ENCODE measurements at regions not wholly inside any gene's neighbourhood (a gene's known extent, or its start where the extent isn't known, plus 50 kb on each side); places are given as distances from the start of the nearest gene placed in this dataset.
"Not testable (repeated sequence)": the region's sequence is repeated elsewhere in the genome, so short reads cannot be mapped to it uniquely, and the experiment has no call there.

DNA sequence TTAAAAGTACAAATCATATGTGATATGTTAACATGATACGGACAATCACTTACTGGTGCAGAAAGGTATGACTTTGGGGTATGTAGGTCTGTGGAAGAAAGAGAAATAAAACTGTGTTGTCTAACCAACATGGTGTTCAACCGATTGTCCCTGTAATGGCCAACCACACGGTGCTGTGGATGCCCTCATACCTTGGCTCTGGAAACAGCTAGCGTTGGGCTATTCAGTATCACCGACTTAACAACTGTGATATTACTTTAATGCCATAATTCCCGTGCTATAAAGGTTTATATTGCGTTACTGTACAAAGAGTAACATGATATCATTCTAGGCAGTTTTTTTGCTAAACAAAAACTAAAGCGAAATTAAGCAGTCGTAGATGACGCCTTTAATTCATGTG lies 448.3 kb downstream of the EFNB2 start:
- DNase-seq: no peak

DNA sequence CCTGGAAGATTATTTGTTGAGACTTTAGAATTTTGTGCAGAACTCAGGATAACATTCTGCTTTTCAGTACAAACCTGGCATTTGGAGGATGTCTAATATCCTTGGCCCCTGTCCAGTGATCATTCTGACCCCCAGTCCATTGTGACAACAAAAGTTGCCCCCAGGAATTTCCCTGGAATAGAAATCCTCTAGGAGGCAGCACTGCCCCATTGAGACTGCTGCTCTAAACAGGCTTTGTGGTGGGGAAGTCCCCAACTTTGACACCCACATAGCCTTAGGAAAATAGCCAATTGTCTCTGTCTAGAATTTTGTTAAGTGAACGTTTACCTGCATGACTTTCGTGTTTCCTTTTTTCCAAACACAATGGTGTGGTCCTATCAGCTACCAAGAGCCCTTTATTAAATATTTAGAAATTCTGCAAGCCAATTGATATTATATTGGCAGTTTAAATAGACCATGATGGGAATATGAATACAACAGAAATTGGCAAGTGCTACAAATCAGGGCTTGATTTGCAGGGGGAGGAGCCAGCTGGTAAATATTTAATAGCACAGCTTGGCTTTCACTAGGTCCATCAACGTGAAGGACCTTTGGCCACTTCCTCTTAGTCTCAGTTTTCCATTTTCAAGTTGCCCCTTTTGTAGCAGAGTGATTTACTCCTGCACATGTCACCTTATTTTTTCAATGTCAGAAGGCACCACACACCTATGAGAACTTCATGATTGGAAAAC lies 451.7 kb downstream of the EFNB2 start:
- DNase-seq: no peak

DNA sequence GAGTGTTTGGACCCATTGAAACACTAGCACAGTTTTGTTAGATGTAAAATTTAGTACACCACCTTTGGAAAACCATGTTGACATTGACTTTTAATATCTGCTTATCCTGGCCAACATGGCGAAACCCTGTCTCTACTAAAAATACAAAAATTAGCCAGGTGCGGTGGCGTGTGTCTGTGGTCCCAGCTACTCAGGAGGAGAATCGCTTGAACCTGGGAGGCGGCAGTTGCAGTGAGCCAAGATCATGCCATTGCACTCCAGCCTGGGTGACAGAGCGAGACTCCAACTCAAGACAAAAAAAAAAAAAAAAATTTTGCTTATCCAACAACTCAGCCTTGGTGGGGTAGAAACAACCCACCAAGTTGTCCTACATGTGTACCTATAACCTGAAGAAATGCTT lies 454.2 kb downstream of the EFNB2 start:
- not testable (repeated sequence) for DNase-seq

DNA sequence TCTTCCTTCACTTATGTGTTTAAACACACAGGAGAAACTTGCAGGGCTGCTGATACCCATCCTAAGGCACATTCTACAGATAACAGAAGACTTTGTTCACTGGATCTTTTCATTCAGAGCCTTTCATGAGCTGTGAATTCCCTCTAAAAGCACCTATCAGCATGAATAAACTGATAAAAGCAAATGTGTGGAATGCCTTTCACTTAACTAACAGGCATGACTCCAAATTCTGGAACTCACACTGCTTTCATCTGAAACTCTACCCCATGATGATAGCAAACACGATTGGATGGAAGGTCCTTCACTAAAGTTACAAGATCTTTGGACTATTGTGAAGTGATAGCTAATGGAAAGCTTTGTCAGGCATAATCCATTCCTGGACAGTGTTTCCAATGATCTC lies 457.3 kb downstream of the EFNB2 start:
- no peak for DNase-seq

DNA sequence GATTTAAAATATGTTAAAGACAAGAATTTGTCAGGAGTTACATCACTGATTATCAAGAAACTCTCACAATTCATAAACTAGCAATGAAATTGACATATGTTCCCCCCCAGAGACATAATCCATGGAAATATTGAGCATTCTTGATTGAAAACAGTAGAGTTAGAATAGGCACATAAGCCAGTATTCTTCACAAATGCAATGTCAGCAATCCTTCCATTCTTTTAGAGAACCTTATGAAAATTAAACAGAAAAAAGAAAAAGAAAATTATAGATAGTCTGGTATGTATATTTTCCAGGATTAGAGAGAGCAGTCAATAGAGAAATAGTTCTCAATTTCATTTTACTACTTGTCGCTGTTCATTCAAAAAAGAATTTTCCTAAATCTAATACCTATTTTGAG lies 458.4 kb downstream of the EFNB2 start:
- no peak for DNase-seq

DNA sequence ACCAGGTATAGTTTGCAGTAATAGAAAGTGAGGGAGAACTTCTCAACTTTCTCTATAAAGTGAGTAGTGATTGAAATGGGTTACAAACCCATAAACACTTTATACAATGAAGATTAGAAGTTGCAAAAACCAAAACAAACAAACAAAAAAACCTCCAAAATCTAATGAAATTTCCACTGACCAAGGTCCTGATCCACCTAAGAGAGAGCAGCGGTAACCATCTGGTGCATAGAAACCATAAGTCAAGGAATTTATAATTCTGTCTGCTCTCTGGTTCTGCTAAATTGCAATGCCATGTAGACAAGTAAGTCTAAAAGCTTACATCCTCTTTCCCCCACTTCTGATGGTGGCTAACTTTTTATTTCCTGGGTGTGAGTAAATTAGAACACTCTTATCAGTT lies 463.4 kb downstream of the EFNB2 start:
- no peak for DNase-seq

DNA sequence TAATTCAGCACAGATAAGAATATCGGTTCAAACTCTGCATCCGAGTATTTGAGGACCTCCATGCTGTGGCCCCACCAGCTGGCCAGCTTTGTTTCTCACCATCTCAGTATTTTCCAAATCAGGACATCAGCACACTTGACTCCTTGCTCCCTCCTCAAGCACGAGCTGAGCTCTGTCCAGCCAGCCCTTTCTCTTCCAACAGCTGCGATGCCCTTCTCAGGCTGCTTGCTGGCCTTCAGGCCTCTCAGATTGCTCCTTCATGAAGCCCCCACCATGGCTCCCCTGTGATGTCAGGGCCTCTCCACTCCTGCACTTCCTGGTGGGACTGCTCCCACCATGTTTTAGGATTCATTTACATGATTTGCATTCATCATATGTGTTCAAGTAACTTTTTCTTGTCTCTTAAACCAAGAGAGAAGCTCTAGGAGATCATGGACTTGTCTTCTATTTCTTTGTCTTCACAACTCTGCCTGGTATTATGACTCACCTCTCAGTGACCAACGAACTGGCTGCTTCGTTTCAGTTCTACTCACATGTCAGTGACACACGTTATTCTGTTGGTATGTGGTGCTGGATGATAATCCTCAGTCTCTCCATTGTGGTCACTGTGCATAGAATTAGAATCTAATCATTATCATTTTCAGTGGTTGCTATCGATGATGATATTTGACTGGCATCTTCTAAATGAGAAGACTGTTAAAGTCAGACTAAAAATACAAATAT lies 471.7 kb downstream of the EFNB2 start:
- no peak for DNase-seq

DNA sequence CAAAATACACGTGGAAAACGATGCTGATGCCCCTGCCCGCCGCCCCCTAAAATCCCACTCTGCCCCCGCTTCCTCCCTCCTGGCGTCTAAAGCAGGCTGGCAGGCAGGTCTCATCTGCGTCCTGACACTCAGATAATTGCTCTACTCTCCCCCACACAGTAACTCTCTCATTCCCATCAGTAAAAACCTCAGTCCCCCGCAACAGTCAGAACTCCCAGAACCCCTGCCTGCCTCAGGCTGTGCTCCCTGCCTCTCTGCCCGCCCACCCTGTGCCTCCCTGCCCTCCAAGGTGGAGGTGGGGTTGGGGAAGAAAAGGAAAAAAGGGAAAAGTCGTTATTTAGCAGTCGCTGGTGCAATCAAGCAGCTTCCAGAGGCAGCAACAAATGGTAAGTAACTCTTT lies 473.7 kb downstream of the EFNB2 start:
- DNase-seq: no peak

DNA sequence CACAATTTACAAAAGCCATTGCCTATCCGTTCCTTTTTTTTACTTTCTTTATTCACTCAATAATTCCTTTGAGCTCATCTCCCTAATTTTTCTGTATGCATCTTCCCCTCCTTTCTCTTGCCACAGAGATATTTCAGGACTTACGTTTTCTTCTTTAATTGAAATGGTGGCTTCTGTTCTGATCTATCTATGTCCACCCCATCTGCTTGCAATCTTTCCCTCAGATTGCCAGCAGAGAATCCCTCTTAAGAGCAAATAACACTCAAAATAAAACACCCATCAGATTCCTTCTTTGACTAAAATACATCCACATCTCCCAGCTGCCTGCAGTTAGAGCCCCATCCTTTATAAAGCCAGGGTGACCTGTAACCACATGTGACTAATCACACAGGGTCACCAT lies 478.6 kb downstream of the EFNB2 start:
- no peak for DNase-seq

DNA sequence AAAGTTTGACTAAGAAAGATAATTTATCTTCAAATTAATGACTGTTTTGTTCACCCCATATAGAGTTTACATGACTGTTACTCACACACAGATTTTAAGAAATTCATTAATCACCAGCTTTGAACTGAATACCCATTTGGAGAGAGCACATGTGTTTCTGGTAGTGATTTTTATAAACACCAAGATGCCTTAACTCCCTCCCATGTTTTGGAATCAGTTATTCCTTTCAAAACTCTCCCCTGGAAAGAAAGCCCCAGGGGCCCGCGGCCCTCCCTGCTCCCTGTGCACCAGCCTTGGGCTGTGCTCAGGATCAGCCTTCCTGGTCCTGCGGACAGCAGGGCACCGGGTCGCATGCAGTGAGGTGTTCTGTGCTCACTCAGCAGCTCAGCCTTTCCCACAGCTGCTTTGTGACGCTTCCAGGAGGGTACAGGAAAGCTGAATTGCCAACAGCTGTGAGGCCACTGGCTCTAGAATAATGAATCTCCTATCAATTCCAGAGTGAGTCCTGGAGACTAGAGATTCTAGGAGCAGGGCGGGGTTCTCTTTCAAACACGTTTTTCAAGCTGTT lies 483.2 kb downstream of the EFNB2 start:
- DNase-seq: no peak

DNA sequence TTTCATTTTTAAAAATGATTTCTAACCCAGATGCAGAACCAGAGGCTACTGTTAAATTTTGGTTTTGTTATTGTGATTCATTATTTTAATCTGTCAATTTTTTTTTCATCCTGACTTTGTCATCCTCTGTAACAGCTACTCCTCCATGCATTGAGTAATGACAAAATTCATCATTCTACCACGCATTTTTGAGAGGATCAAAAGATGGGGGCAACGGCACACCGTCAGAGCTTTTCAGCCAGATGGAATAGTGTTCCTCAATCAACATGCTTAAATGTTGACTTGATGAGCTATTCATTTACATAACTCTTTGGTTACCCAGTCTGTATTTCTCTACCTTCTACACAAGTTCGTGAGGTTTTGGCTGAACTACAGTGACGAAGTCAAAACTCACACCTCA lies 486.3 kb downstream of the EFNB2 start:
- no peak for DNase-seq

DNA sequence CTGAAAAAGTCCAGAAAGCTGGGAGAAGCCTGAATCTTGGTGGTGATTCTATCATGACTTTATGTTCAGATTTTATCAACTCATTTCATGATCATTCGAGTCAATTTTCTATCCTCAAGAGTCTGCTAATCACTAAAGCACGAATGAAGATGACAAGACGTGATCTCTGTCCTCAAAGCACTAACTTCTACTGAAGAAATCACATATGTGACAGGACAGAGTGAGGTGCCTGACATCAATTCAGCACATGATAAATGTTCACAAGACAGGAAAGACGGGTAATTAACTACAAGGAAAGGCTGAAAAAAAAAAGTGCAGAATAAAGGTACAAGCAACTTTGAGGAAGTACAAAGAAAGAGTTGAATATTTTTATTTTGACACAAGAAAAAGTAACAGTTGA lies 487.1 kb downstream of the EFNB2 start:
- no peak for DNase-seq

DNA sequence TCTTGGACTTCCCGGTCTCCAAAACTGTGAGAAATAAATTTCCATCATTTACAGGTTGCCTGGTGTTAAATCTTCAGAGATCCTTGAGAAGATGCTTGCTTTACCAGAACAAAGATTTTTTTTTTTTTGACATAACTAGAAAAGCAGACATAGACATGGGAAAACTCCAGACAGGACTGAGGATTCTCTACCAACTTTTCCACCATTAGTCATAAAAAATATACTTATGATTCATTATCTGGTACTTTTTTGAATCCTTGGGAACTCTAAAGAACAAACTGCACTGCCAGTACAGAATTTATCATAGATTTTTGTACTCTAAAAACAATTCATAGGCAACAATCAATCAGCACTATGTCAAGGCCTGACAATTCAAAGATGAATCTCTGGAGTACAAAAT lies 487.6 kb downstream of the EFNB2 start:
- no peak for DNase-seq

DNA sequence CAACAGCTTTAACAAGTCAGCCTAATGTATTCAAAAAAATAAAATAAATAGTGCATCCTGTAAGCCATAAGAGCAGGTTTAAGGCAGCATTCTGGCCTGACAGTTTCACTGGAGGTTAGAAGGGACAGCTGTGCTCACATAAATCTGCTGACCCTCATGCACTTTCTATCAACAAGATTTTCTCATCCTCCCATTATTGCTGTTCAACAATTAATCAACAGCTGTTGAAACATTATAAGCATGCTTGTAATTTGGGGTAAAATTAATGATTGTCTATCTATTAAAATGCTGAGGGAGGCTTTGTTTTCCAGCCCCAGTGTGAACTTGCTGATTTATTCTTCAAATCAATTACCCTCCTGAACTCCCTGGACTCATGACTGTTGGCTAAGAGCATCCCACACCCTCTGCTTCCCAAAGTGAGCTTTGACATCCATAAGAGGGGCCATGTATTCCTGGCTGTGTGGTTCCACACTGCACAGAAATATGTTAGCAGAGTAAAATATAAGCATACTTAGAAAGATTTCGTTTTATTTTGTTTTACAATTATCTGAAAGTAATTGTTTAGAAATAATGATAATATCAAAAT lies 492.4 kb downstream of the EFNB2 start:
- DNase-seq: no peak

DNA sequence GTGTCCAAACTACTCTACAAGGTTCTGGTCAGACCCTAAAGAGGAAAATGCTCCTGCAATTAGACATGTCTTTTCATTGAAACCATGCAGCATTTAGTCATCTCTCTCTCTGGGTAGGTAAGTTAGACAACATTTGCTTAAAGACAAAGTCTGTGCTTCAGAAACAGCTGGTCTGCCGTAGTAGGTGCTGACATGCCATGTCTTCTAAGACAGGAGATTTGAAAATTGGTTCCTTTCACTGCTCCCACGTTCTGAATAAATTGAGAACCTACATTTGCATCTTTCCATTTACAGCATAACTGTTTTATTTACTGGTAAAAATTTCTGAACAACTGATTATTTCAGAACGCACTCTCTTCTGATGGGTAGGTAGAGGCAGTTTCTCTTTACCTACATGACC lies 494.0 kb downstream of the EFNB2 start:
- DNase-seq: no peak

DNA sequence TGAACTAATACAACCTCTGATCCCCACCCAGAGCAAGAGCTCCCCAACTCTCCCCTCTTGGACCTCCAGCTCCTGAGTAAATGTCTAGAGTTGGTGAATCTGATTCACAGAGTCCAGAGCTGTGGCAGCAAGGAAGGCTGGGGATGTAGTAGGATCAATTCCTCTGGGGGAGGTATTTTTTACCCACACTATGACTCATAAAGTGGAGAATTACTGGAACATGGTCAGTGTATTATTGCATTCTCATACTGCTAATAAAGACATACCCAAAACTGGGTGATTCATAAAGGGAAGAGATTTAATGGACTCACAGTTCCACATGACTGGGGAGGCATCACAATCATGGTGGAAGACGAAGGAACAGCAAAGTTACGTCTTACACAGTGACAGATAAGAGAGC lies 496.7 kb downstream of the EFNB2 start:
- DNase-seq: no peak

DNA sequence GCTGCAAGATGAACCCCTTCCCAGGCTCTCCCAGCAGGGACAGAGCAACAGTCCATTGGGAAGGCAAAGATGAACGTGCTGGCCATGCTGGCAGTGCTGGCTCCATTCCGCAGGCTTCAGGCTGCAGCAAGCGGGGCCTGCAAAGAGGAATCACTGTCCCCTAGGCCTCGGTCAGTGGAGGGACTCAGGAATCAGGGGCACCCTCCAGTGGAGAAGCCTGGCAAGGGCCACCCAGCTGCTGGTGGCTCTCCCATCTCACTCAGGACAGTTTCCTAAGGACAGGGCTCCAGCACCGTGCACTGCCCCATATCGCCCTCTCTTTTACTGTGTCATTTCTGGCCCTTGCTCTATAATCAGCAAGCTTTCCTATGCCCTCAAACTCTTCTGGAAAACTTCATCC lies 498.6 kb downstream of the EFNB2 start:
- DNase-seq: no peak

DNA sequence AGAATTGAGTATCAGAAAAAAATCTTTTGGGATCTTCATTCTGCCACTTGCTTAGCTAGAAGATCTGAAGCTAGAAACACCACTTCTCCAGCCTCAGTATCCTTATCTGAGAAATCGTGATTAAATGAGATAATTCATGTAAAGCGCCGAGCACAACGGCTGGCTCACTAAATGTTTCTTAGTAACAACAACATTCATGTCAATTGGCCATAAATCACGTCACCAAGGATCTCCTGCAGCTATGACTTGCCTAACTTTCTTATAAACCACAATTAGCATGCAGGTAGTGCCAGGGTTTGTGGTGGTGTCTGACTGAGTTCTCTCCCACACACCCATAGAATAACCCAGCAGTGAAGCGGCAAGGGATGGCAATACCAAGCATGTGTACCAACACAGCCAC lies 501.3 kb downstream of the EFNB2 start:
- DNase-seq: no peak

DNA sequence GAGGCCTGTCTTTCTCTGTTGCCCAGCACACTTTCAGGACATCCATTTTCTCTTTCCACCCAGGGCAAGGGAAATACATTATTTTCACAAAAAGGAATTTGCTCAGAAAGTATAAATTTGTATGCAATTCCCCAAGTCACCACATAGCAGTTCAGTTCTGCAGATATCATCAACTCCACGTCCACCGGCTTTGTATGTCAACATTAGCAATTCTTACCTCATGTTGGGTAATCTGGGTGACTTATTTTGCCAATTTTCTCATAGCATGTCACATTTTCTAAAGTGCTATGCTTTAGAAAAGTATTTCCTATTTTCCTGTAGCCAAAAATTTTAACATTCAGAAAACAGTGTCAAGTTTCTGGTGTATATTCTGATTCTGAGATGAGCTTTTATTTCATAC lies 501.8 kb downstream of the EFNB2 start:
- no peak for DNase-seq

DNA sequence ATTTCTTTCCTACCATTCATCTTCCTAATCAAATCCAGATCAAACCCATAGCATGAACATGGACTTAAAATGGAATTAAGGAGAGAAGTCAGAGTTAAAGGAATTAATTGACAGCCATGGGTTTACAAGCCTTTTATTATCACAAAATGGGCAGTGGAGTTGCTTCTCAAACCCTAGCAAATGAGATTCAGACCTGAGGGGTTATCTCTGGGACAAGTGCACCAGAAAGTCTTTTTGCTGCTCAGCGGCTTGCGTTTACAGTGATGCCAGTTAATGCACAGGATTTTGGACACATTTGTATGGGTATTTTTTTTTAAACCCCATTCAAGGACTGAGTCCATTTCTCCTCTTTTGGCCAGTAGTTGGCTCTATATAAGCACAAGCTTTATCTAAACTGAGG lies 503.0 kb downstream of the EFNB2 start:
- DNase-seq: no peak

DNA sequence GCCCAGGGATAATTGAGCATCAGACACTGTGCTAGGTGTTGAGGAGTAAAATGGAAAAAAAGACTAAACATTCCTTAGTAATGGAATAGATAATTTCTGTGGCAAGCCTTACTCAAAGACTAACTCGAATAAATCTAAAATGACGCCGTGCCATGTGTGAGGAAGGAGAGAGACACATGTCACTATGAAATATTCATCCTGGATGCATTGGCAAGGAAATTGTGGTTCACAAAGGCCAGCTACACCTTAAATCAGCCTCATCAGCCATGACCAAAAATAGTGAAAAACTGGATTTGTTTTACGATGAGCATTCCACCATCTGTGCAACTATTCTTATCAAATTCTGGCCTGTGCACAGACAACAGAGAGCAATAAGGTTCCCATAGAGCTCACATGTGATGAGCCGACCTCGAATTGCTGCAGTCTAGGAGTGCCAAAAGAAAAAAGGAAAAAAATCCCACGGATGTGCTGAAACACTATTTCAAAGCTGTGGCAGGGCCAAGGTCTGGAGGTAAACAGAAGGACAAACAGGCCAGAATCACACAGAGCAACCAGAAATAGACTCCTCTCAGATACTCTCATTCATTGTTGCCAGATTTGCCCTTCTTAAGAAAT lies 505.7 kb downstream of the EFNB2 start:
- no peak for DNase-seq

DNA sequence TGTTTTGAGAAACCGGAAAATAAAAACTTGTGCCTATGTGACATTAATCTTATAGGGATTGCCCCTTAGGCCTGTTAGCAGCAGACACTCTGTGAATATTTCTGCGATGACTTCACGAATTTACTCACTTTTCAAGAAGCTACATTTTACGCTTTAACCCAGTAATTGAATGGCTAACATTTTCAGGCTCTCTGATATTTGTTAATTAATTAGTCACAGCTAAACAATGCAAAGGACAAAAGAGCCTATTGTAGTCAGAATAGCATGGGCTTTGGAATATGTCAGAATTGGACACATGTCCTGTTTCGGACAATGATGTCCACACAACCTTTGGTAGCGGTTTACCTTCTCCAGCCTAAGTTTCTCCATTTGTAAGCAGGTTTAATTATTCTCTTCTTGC lies 506.6 kb downstream of the EFNB2 start:
- no peak for DNase-seq

DNA sequence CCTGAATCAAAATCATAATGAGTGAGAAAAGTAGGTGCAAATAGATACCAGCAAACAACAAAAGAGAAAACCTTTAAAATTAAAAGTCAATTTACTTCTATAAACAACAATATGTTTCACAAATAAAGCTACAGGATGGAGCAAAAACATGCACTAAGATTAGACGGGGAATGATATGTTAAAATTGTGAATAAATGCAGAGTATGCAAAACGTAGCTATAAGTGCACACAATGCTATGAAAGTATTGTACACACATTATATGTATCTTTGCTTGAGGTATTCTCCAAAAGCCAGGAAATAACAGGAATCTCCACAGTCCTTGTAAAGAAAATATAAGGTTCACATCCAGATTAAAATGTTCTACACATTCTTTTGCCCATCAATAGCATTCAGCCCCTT lies 523.9 kb downstream of the EFNB2 start:
- no peak for DNase-seq

DNA sequence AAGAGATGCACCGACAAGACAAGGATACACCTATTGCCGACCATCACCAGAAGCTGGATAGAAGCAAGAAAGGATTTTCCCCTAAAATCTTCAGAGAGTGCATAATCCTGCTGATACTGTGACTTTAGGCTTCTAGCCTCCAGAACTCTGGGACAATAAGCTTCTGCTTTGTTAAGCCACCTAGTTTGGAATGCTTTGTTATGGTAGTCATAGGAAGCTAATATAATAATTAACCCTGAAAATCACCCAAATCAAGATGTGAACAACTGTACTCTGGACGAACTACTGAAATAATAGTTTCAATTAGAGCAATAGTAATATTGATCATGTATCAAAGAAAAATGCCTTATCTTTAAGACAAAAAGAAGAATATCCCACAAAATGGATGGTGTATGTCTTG lies 524.6 kb downstream of the EFNB2 start:
- no peak for DNase-seq
